GM10266 (cell line): ENCODE measurements at regions not wholly inside any gene's neighbourhood (a gene's known extent, or its start where the extent isn't known, plus 50 kb on each side); places are given as distances from the start of the nearest gene placed in this dataset.

Source experiments
- DNase-seq: peaks from one replicate; pipeline ENCODE4 v3.0.0; 2012; ENCODE audit errors: extremely low spot score
- TF ChIP-seq, protein P1 (sequence below): IDR thresholded peaks from 2 replicates; pipeline ENCODE4 v1.5.1; 2012; ENCODE audit warnings: mild to moderate bottlenecking, low read depth; ENCODE audit not compliant: control insufficient read depth, insufficient read depth; ENCODE audit errors: missing control alignments

DNA sequence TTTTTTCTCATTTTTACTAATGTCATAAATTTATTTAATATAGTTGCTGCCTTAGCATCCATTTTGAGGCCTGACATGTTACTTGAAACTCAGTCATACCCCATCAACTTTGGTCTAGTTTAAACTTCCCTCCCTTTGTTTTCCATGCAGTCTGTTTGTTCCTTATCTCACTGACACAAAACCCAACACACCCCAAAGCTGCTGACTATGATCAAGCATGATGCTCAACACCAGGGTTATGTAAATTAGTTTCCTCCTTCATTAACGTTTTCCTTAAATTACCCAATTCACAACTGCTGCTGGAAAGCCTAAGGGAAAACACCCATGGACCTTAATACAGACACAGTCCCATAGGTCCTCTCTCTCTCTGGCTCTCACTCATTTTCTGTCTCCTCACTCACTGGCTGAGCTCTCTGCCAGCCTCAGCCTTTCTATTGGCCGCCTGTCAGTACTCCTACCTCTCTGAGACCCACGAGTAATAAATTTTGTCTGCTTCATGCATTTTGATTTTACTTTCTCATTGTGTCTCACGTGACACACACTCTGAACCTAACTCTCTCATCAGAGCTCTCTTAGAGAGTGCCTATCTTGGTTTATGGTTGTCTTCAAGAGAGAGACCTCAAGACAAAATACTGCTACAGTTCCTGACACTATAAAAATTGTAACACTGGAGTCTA is 904.5 kb downstream of the C6orf118 start:
- no peak for DNase-seq
- TF ChIP-seq, protein P1, sequence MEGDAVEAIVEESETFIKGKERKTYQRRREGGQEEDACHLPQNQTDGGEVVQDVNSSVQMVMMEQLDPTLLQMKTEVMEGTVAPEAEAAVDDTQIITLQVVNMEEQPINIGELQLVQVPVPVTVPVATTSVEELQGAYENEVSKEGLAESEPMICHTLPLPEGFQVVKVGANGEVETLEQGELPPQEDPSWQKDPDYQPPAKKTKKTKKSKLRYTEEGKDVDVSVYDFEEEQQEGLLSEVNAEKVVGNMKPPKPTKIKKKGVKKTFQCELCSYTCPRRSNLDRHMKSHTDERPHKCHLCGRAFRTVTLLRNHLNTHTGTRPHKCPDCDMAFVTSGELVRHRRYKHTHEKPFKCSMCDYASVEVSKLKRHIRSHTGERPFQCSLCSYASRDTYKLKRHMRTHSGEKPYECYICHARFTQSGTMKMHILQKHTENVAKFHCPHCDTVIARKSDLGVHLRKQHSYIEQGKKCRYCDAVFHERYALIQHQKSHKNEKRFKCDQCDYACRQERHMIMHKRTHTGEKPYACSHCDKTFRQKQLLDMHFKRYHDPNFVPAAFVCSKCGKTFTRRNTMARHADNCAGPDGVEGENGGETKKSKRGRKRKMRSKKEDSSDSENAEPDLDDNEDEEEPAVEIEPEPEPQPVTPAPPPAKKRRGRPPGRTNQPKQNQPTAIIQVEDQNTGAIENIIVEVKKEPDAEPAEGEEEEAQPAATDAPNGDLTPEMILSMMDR: no peak

GRCh38 chr6:164401871-164402270 is 907.5 kb downstream of the C6orf118 start:
- no peak for DNase-seq
- TF ChIP-seq, protein P1: no peak

GRCh38 chr6:164398647-164399046 is 910.8 kb downstream of the C6orf118 start:
- DNase-seq: no peak
- TF ChIP-seq, protein P1: no peak

DNA sequence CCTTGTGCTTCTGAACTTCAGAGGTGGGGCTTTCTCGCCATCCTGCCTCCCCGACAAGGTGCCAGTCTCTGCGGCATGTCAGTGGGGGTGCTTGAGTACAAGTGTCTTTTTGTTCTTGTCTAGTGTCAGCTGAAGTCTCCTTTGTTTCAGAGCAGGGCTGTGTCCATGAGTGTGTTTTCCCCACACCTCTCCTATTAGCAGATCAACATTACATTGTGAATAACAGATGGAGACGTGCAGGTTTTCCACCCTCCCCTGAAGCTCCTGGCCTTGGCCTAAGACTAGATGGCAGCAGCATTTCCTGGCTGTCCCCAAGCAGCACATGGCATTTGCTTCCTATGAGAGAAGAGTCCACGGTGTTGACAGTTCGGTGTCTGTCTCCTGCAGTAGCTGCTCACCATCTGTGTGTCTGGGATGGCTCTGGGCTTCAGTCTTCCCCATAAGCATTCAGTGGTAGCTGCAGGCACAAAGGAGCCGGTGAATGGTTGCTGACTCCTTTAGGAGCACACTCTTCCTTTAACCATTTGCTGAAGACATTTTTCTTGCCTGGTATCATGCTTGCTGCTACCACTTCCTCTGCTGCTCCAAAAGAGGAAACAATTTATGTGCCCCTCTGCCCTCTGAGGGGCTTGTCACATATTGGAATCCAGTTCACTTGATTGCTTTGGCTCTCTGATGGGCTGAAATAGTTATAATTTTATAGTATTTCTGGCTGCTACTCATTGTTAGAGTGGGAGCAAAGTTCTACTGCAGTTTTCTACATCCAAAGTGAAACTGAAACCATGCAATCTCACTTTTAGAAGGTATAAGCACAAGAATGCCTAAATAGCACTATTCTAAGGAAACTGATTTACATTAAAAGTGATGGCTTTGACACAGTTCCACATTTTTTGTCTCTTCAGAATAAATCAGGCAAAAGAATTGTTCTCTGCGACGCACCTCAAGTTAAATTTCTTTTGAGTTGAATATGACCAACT is 913.0 kb downstream of the C6orf118 start:
- DNase-seq: no peak
- TF ChIP-seq, protein P1: no peak

GRCh38 chr6:164379795-164380194 is 929.6 kb downstream of the C6orf118 start:
- DNase-seq: no peak
- TF ChIP-seq, protein P1: no peak

GRCh38 chr6:164378330-164378729 is 931.1 kb downstream of the C6orf118 start:
- TF ChIP-seq, protein P1: no peak
- DNase-seq: no peak
